HCT116 (cell line): ENCODE measurements at regions not wholly inside any gene's neighbourhood (a gene's known extent, or its start where the extent isn't known, plus 50 kb on each side); places are given as distances from the start of the nearest gene placed in this dataset.
"Not testable (repeated sequence)": the region's sequence is repeated elsewhere in the genome, so short reads cannot be mapped to it uniquely, and the experiment has no call there.

Source experiments
- ATAC-seq: fragments of 200-7000 bp; cut with Tn5 transposase; 2 replicates; pipeline ENCODE4 v1.9.1; 2020; ENCODE audit warnings: mild to moderate bottlenecking, moderate library complexity
- BruUV-seq: library from RNA; stranded (reverse); fragments of 400-500 nt; replicated peaks from 2 replicates; lab custom pipeline; 2021; lab: Mats Ljungman, UMichigan
- CTCF ChIA-PET: fragments of 300-600 bp; sonication (Branson Sonifier 250); formaldehyde crosslinking; loops from one replicate; lab custom pipeline; 2021; ENCODE audit warnings: antibody characterized with exemption; lab: Charles Lee
- POLR2A ChIA-PET: fragments of 300-600, 350-600 bp; sonication (Branson Sonifier 250); formaldehyde crosslinking; loops from one replicate; lab custom pipeline; 2021; ENCODE audit warnings: antibody characterized with exemption; lab: Charles Lee
- RAD21 ChIA-PET, 2 experiments: fragments of 300-600 bp; sonication (Branson Sonifier 250); formaldehyde crosslinking; loops; one replicate each; lab custom pipeline; 2023; ENCODE audit warnings: low total read pairs in 2 of 2; ENCODE audit not compliant: uncharacterized antibody in 2 of 2, unreplicated experiment in 2 of 2, low non-redundant PET in 1 of 2; lab: Charles Lee
- DNase-seq: peaks from one replicate; pipeline ENCODE4 v3.0.0-alpha.2; 2010; ENCODE audit warnings: low read depth, low spot score
- H2AFZ ChIP-seq: fragments of 200-600 bp; shearing (Covaris generic), sonication (generic); 2 replicates; pipeline ENCODE4 v1.6.1; 2017; ENCODE audit warnings: low read depth, mixed run types, mixed read lengths, antibody characterized with exemption, low read length; ENCODE audit not compliant: poor library complexity, severe bottlenecking
- H3K27ac ChIP-seq: 2 replicates; pipeline ENCODE4 v1.5.1; 2012; ENCODE audit warnings: low read depth, low read length
- H3K27me3 ChIP-seq: fragments of 200-600 bp; sonication (generic); 2 replicates; pipeline ENCODE4 v1.6.1; 2016; ENCODE audit warnings: mixed run types, low read length, mixed read lengths; ENCODE audit not compliant: insufficient read depth
- H3K36me3 ChIP-seq, 2 experiments: fragments of 200-500 bp in 1 of 2; fragments of 200-600 bp in 1 of 2; sonication (Bioruptor generic) in 1 of 2; sonication (generic) in 1 of 2; 2 replicates each; pipeline versions ENCODE4 v1.5.1 to v1.6.1; 2014 to 2016; ENCODE audit warnings: low read length in 2 of 2, inconsistent platforms in 1 of 2, mixed read lengths in 1 of 2, mixed run types in 1 of 2; ENCODE audit not compliant: insufficient read depth in 2 of 2, control insufficient read depth in 1 of 2
- H3K4me1 ChIP-seq, 2 experiments: fragments of 200-600 bp in 1 of 2; sonication (generic) in 1 of 2; 2 replicates each; pipeline versions ENCODE4 v1.5.1 to v1.6.1; 2012 to 2017; ENCODE audit warnings: low read length in 2 of 2, inconsistent platforms in 1 of 2, mild to moderate bottlenecking in 1 of 2, mixed read lengths in 1 of 2, mixed run types in 1 of 2, moderate library complexity in 1 of 2; ENCODE audit not compliant: insufficient read depth in 2 of 2, control insufficient read depth in 1 of 2
- H3K4me2 ChIP-seq: fragments of 200-600 bp; sonication (generic); 2 replicates; pipeline ENCODE4 v1.6.1; 2017; ENCODE audit warnings: mixed run types, low read length, mixed read lengths
- H3K4me3 ChIP-seq, 2 experiments: fragments of 200-600 bp in 1 of 2; sonication (generic) in 1 of 2; replicated peaks in 1 of 2; 2 replicates each; pipeline ENCODE4 v1.5.1; 2011 to 2016; ENCODE audit warnings: low read length in 2 of 2, control low read depth in 1 of 2, low read depth in 1 of 2, mild to moderate bottlenecking in 1 of 2, mixed read lengths in 1 of 2, mixed run types in 1 of 2
- H3K79me2 ChIP-seq: fragments of 200-600 bp; sonication (generic); 2 replicates; pipeline ENCODE4 v1.6.1; 2017; ENCODE audit warnings: mild to moderate bottlenecking, mixed run types, low read length, moderate library complexity, mixed read lengths; ENCODE audit not compliant: insufficient read depth
- H3K9ac ChIP-seq: fragments of 200-600 bp; sonication (generic); 2 replicates; pipeline ENCODE4 v1.6.1; 2016; ENCODE audit warnings: low read length, mixed read lengths
- H3K9me2 ChIP-seq: fragments of 200-600 bp; sonication (generic), shearing (Covaris generic); 2 replicates; pipeline ENCODE4 v1.6.1; 2017; ENCODE audit warnings: mixed run types, mild to moderate bottlenecking, moderate library complexity; ENCODE audit not compliant: insufficient read depth
- H3K9me3 ChIP-seq, 2 experiments: fragments of 200-500 bp in 1 of 2; fragments of 200-600 bp in 1 of 2; sonication (Bioruptor generic) in 1 of 2; sonication (generic) in 1 of 2; 2 replicates each; pipeline ENCODE4 v1.6.1; 2014 to 2017; ENCODE audit warnings: low read length in 2 of 2, mixed read lengths in 2 of 2, inconsistent platforms in 1 of 2, low read depth in 1 of 2, mild to moderate bottlenecking in 1 of 2, mixed run types in 1 of 2, moderate library complexity in 1 of 2; ENCODE audit not compliant: control insufficient read depth in 1 of 2, insufficient read depth in 1 of 2
- H4K20me1 ChIP-seq: fragments of 200-600 bp; sonication (generic), shearing (Covaris generic); 2 replicates; pipeline ENCODE4 v1.6.1; 2017; ENCODE audit warnings: mixed run types, mild to moderate bottlenecking, moderate library complexity; ENCODE audit not compliant: insufficient read depth
- EZH2 ChIP-seq: fragments of 200-600 bp; sonication (generic); IDR thresholded peaks from 2 replicates; pipeline ENCODE4 v1.6.1; 2017; ENCODE audit warnings: antibody characterized with exemption, mixed run types
- intact Hi-C: fragments of 100-400 bp; cut with micrococcal nuclease; formaldehyde crosslinking; loops from 2 replicates; pipeline ENCODE4 v1.10.0; 2022
- TF ChIP-seq, protein P1 (sequence below): IDR thresholded peaks from 2 replicates; pipeline ENCODE4 v1.6.1; 2011; ENCODE audit warnings: mild to moderate bottlenecking, low read length, moderate library complexity; ENCODE audit not compliant: insufficient replicate concordance; ENCODE audit errors: extremely low read depth
- TF ChIP-seq, protein P2 (sequence below): IDR thresholded peaks from 2 replicates; pipeline ENCODE4 v1.6.1; 2012; ENCODE audit warnings: low read depth
- TF ChIP-seq, protein P3 (sequence below): IDR thresholded peaks from 2 replicates; pipeline ENCODE4 v1.6.1; 2012

DNA sequence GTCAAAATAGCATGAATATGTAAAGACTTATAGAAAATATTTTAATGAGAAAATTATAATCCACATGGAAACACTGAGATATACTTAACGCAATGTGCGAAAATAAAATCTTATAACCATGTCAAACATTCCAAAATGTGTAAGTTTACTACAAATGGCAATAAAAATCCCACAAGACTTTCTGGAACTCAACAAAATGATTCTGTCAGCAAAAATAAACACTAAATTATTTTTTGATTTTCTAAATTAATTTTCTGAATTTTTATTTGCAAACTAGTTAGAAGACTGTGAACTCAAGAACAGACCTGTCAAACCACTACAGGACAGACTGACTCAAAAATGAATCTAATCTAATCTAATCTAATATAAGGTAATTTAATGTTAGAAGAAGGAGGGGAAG is 160.8 kb upstream of the KCTD7 start:
- CTCF ChIA-PET, result no interaction called here
- POLR2A ChIA-PET, result no interaction called here
- no peak for ATAC-seq

DNA sequence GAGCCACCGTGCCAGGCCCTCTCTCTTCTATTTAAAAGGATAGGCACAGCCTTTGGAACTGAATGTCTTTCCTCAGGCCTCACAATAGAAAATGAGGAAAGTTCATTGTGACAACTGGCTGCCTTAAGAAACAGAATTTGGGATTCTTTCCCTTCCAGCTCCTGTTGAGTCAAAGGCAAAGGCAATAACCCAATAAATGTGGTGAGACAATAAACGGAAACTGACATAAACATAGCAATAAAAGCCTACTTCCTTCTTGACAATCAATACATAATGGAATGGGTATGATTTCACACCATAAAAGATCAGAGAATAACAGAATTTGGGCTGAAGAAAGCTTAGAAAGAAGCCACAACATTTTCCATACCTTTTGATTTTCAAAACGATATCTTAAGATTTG is 155.6 kb upstream of the KCTD7 start:
- H3K27me3 ChIP-seq, H3K4me1 ChIP-seq, H3K79me2 ChIP-seq, H3K4me3 ChIP-seq, CTCF ChIA-PET, H3K9ac ChIP-seq, ATAC-seq, DNase-seq, H4K20me1 ChIP-seq, RAD21 ChIA-PET, H3K9me3 ChIP-seq, H3K36me3 ChIP-seq, H3K9me2 ChIP-seq, H2AFZ ChIP-seq, H3K4me2 ChIP-seq, H3K27ac ChIP-seq, POLR2A ChIA-PET, BruUV-seq, intact Hi-C loops: not testable (repeated sequence)

More for the DNA sequence above, 160.8 kb upstream of the KCTD7 start:
- no peaks in the 10 kb centered on the region for H3K4me1 ChIP-seq
- no peaks in the 10 kb centered on the region for H3K9me2 ChIP-seq
- H3K9ac ChIP-seq, result no peak overlapping the region
- H3K27ac ChIP-seq, result no peak overlapping the region
- RAD21 ChIA-PET, result no interaction called here
- no peaks in the 10 kb centered on the region for H3K27me3 ChIP-seq
- no peak overlapping the region for H3K4me2 ChIP-seq
- no peaks in the 10 kb centered on the region for H3K9me3 ChIP-seq
- H4K20me1 ChIP-seq, result no peaks in the 10 kb centered on the region
- no peaks in the 10 kb centered on the region for H3K79me2 ChIP-seq
- no TSS peak for BruUV-seq
- no peak for DNase-seq
- no peak overlapping the region for H3K4me3 ChIP-seq
- no peaks in the 10 kb centered on the region for H3K36me3 ChIP-seq
- no peak for TF ChIP-seq EZH2
- TF ChIP-seq, all 23 proteins: peak for 0
- intact Hi-C loops, result no loop called here
- no peak overlapping the region for H2AFZ ChIP-seq

DNA sequence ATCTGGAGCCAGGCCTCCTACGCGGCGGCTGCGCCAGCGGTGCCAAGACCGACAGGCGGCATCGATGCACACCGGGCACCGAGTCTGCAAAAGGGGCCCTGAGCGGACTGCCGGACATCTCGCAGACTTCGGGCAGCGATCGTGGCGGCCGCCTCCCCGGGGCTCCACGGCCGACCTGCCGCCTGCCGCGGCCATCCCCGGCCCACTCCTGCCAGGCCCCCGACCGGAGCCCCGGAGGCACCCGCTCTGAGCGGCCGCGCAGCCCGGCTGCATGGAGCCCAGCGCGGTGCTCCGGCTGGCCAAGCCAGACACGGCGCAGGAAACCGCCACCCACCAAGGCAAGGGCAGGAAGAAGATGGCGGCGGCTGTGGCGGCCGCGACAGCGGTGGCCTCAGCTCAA is 154.2 kb upstream of the KCTD7 start:
- no peak overlapping the region for H3K4me3 ChIP-seq
- no peaks in the 10 kb centered on the region for H3K27me3 ChIP-seq
- H3K9ac ChIP-seq, result no peak overlapping the region
- H3K9me3 ChIP-seq, result no peaks in the 10 kb centered on the region
- H4K20me1 ChIP-seq, result no peaks in the 10 kb centered on the region
- H3K4me2 ChIP-seq, result no peak overlapping the region
- no peak overlapping the region for H2AFZ ChIP-seq
- ATAC-seq (no peak), DNase-seq (no peak)
- CTCF ChIA-PET, result no interaction called here
- H3K4me1 ChIP-seq, result no peaks in the 10 kb centered on the region
- RAD21 ChIA-PET, result no interaction called here
- intact Hi-C loops, result no loop called here
- H3K27ac ChIP-seq, result no peak overlapping the region
- peaks cover 0 to 2% of the 10 kb centered on the region in 2 experiments; a peak in 1 of 4 replicates for H3K36me3 ChIP-seq
- BruUV-seq, result no TSS peak
- POLR2A ChIA-PET, result no interaction called here
- H3K79me2 ChIP-seq, result no peaks in the 10 kb centered on the region
- no peaks in the 10 kb centered on the region for H3K9me2 ChIP-seq
- TF ChIP-seq, protein P1, sequence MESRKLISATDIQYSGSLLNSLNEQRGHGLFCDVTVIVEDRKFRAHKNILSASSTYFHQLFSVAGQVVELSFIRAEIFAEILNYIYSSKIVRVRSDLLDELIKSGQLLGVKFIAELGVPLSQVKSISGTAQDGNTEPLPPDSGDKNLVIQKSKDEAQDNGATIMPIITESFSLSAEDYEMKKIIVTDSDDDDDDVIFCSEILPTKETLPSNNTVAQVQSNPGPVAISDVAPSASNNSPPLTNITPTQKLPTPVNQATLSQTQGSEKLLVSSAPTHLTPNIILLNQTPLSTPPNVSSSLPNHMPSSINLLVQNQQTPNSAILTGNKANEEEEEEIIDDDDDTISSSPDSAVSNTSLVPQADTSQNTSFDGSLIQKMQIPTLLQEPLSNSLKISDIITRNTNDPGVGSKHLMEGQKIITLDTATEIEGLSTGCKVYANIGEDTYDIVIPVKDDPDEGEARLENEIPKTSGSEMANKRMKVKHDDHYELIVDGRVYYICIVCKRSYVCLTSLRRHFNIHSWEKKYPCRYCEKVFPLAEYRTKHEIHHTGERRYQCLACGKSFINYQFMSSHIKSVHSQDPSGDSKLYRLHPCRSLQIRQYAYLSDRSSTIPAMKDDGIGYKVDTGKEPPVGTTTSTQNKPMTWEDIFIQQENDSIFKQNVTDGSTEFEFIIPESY, result no peak
- TF ChIP-seq, protein P2, sequence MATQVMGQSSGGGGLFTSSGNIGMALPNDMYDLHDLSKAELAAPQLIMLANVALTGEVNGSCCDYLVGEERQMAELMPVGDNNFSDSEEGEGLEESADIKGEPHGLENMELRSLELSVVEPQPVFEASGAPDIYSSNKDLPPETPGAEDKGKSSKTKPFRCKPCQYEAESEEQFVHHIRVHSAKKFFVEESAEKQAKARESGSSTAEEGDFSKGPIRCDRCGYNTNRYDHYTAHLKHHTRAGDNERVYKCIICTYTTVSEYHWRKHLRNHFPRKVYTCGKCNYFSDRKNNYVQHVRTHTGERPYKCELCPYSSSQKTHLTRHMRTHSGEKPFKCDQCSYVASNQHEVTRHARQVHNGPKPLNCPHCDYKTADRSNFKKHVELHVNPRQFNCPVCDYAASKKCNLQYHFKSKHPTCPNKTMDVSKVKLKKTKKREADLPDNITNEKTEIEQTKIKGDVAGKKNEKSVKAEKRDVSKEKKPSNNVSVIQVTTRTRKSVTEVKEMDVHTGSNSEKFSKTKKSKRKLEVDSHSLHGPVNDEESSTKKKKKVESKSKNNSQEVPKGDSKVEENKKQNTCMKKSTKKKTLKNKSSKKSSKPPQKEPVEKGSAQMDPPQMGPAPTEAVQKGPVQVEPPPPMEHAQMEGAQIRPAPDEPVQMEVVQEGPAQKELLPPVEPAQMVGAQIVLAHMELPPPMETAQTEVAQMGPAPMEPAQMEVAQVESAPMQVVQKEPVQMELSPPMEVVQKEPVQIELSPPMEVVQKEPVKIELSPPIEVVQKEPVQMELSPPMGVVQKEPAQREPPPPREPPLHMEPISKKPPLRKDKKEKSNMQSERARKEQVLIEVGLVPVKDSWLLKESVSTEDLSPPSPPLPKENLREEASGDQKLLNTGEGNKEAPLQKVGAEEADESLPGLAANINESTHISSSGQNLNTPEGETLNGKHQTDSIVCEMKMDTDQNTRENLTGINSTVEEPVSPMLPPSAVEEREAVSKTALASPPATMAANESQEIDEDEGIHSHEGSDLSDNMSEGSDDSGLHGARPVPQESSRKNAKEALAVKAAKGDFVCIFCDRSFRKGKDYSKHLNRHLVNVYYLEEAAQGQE, result no peak
- TF ChIP-seq, protein P3, sequence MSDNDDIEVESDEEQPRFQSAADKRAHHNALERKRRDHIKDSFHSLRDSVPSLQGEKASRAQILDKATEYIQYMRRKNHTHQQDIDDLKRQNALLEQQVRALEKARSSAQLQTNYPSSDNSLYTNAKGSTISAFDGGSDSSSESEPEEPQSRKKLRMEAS, result no peak
